RPMI7951 (cell line): ENCODE measurements at regions not wholly inside any gene's neighbourhood (a gene's known extent, or its start where the extent isn't known, plus 50 kb on each side); places are given as distances from the start of the nearest gene placed in this dataset.
"Not testable (repeated sequence)": the region's sequence is repeated elsewhere in the genome, so short reads cannot be mapped to it uniquely, and the experiment has no call there.

Experiments used
- DNase-seq: peaks from one replicate; pipeline ENCODE4 v3.0.0-alpha.2; 2012; ENCODE audit warnings: low read depth

GRCh38 chr4:58871509-58871908, 1761.3 kb upstream of the IGFBP7 start:
- no peak for DNase-seq

DNA sequence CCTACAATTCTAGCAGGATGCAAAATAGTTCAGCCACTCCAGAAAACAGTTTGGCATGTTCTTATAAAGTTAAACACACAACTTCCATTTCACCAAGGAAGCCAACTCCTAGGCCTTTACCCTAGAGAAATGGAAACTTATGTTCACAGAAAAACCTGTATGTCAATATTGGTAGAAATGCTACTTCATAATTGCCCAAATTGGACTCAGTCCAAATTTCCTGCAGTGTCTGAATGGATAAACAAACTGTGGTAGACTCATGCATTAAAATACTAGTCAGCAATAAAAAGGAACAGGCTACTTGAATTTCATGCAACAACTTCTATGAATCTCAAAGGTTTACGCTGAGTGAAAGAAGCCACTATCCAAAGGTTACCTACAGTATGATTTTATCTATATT, 1738.8 kb upstream of the IGFBP7 start:
- no peak for DNase-seq

GRCh38 chr4:58843455-58843854, 1733.3 kb upstream of the IGFBP7 start:
- DNase-seq = no peak

- no peak for DNase-seq
These were observed 1722.9 kb upstream of the IGFBP7 start for GRCh38 chr4:58833126-58833525.

DNA sequence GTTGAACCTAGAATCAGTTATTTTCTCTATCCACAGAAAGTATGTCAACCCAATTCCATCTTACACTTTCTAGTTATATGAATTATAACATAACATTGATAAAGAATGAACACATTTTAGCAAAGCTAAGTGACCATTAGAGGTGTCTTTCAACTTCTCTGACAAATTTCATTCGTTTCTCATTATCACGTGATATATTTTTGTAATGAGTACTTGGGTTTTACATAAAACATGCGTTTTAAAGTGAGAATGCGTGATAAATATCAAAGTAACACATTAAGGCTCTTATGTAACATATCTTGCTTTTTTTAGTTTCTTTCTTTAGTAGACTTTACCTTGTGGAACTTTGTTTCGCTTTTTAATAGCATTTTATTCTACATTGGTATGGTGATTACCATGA, 1715.1 kb upstream of the IGFBP7 start:
- DNase-seq = no peak

DNA sequence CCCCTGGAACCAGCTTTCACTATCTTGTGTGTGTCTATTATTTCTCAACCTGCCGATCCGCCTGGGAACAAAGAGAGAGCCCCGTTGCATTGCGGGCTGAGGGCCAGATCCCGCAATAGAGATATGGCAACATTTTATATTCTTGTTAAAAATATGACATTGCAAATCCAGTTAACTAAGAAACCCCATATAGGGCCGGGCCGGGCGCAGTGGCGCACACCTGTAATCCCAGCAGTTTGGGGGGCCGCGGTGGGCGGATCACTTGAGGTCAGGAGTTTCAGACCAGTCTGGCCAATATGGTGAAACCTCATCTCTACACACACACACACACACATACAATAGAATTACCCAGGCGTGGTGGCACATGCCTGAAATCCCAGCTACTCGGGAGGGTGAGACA, 1708.4 kb upstream of the IGFBP7 start:
- DNase-seq = not testable (repeated sequence)

- no peak for DNase-seq
These were observed 1699.8 kb upstream of the IGFBP7 start for GRCh38 chr4:58809948-58810347.

DNA sequence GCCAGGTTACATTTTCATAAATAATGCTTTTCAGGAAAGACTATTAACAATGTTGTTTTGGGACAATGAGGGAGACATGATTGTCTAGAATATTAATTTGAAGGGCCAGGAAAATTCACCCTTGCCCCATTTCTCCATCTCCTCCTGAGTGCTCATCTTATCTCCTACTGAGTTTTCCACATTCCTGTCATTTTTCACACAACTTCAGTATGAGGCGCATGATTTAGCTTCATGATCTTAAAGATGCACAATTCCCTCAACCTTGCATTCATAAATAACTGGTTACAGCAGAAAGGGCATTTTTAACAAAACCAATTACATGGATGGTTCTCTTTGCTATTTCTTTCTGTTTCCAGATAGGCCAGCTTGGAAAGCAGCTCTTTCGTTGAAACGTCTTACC, 1699.2 kb upstream of the IGFBP7 start:
- DNase-seq = no peak

DNA sequence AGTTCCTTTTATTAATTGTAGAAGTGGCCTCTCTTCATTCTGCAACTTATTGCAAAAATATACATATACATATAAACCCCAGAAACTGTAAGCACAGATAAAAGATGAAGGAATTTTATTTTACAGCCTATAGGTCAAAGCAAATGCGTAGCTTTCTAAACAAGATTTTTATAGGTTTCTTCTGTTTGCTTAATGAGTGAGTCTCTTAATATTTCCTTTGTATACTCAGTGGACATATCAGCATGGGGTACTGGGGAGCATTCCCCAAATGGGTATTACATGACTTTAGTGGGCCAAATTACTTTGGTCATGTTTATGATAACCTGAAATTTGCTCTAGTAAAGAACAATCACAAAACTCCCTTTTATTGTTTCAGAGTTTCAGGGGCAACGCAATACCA, 1698.6 kb upstream of the IGFBP7 start:
- DNase-seq = no peak

- no peak for DNase-seq
These were observed 1697.8 kb upstream of the IGFBP7 start for GRCh38 chr4:58807843-58808615.

DNA sequence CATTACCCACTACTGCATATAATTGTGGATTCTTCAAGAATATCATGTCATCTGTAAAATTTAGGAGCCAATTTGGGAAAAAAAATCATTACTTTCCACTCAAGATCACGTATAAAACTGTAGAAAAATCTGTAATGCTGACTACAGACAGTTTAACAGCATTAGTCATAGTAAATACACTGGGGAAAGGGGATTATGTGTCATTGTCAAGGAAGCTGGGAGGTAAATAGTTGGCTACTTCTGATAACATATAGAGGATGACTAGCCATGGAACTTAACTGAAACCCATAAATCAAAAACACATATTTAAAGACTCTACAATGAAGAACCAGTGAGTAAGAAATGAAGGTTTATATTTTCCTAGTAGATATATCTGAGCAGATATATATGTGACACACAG, 1666.4 kb upstream of the IGFBP7 start:
- no peak for DNase-seq

GRCh38 chr4:58767598-58767997, 1657.4 kb upstream of the IGFBP7 start:
- no peak for DNase-seq

DNA sequence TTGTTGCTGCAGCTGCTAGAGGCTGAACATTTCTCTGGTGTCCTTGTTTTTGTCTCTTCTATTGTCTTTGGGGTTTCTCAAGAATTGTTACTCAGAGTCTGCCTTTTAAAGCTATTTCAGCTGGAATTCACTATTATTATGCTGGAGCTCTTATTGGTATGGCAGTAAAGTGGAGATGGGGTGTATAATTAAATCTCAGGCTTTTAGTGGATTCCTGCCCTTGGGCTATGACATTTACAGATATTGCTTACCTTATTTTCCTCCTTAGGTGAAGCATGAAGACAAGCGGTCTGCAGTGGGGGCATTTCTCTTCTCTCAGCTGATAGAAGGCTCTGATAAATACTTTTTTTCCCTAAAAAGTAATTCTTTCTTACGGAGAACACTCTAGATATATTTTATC, 1656.6 kb upstream of the IGFBP7 start:
- no peak for DNase-seq

DNA sequence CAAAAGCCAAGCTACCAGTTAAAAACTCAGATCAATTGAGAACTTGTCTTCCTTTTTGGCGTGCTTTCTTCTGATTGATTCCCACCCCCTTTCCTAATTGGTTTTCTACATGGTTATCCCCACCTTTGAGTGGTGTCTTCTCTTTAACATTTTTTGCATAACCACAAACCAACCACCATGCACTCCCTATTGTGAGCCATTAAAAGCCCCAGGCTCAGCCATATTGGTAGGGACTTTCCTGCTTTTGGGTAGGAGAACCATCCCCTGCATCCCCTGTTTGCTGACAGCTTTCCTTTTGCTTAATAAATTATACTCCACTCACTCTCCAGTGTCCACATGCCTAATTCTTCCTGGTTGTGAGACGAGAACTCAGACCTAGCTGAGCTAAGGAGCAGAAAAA, 1651.4 kb upstream of the IGFBP7 start:
- no peak for DNase-seq

- no peak for DNase-seq
These were observed 1650.6 kb upstream of the IGFBP7 start for GRCh38 chr4:58760737-58761136.

GRCh38 chr4:58760100-58760499, 1649.9 kb upstream of the IGFBP7 start:
- no peak for DNase-seq

- DNase-seq = no peak
These were observed 1639.0 kb upstream of the IGFBP7 start for GRCh38 chr4:58749206-58749605.

DNA sequence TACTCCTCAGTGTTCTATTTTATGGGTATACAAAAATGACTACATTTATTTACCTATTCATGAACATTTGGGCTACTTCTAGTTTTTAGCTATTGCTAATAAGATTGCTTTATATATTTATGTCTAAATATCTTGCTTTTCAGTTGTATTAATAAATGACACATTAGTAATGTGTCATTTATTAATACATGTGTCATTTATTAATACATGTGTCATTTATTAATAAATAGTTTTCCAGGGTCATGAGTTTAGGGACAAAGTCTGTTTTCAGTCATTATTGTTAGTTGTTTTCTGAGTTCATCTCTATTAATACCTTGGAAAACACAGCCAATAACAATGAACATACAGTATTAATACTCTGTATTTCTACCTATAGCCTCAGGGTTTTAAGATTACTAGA, 1630.7 kb upstream of the IGFBP7 start:
- DNase-seq = no peak

DNA sequence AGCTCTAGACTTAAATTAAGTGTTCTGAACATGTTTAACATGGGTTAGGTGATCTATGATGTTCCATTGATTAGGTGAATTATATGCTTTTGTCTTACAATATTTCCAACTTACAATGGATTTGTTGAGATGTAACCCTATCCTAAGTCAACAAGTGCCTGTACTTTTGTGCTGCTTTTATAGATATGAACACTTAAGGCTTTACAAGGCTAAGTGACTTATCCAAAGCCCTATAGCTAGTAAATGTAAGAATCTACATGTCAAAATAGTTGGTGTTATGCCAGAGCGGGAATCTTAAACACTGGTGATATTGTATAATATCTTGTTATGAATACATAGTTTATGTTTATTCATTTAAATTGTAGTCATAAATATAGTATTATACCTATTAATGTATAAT, 1629.1 kb upstream of the IGFBP7 start:
- DNase-seq = no peak

DNA sequence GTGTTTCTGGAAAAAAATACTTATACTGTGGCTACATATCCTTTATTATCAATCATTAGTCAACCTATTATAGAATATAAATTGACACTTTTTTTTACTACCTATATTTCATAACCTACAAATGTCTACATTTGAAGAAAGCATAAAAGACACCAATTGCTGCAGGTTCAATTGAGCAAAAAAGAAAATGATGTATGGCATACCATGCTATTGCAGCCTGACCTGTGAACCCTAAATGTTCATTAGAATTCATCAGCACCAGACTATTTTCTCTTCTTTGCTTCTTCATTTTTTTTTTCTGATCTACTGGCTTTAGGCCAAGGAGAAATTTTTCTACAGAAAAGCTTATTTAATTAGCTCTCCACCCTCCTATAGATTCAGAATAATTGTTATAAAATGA, 1628.2 kb upstream of the IGFBP7 start:
- no peak for DNase-seq

DNA sequence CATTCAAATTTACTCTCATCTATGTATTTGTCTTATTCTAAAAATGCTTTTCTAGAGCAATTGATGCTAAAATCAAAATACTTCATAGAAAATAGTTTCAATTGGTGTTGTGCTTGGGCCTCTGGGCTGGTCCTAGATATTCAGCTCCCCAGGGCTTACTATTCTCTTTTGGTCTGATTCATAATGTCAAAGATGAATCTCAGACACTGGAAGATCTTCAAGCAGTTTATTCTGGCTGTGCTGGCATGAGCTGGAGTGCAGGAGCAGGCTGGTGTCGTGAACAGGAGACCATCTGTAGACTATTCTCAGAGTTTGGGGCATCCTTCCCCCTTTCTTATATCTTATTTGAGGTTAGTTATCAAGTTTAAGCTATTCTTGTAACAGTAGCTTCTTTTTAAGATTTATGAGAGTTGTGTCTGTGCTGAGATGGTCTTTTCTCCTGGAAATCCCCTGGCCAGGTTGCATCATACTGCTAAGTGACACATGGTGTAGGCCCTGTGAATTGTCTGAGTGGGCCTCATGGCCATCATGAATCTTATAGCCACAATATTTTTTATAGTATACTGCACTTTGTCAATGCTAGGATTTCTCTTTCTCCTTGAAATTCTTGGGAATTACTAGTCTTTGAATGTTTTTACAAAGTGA, 1624.0 kb upstream of the IGFBP7 start:
- no peak for DNase-seq

DNA sequence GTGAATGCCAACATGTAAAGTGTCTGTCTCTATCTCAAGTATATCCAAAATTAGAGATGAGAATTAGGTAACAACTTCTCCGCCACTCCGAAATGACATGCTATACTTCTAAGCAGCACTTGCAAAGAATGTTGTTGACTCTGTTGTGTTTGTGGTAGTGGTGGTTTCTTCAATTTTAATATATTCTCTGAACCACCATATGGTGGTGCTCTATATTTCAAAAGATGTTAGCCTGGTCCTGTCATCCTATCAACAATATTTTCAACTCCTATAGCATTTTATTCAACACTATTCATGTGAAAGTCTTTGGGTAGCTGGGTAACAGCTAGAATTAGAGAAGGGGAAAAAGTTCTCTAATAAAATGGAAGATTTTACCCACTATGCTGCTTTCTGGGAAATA, 1622.8 kb upstream of the IGFBP7 start:
- DNase-seq = no peak

GRCh38 chr4:58723954-58724353, 1613.8 kb upstream of the IGFBP7 start:
- no peak for DNase-seq

DNA sequence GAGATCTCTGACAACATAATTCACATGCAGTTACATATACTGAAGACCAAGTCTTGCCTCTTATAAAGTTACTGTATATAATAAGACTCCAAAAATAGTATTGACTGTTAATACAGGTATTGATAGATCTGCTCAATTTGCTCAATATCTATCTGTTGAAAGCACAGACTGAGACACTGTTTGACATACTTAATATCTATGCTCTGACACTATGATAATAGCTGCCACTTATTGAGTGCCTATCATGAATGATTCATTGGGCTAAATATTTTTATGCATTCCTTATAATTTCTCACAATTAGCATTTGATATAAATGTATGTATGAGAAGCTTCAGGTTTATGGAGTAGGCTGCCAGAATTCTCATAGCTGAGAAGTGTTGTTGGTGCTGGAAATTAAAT, 1600.9 kb upstream of the IGFBP7 start:
- DNase-seq = no peak
